Mammary epithelial cell (primary cell): ENCODE measurements at regions not wholly inside any gene's neighbourhood (a gene's known extent, or its start where the extent isn't known, plus 50 kb on each side); places are given as distances from the start of the nearest gene placed in this dataset.

Experiments
- EZH2 ChIP-seq: IDR thresholded peaks from 2 replicates; pipeline ENCODE4 v1.6.1; 2012; ENCODE audit warnings: low read length, inconsistent platforms, borderline replicate concordance
- TF ChIP-seq, protein P1 (sequence below), 2 donors: IDR thresholded peaks in 1 of 2; conservative IDR thresholded peaks in 1 of 2; 2 replicates each; pipeline ENCODE4 v1.5.1; 2011 to 2012; ENCODE audit warnings: inconsistent platforms in 2 of 2, low read length in 2 of 2, mild to moderate bottlenecking in 2 of 2, control low read depth in 1 of 2, low read depth in 1 of 2; ENCODE audit not compliant: insufficient read depth in 1 of 2; ENCODE audit errors: extremely low read depth in 1 of 2

DNA sequence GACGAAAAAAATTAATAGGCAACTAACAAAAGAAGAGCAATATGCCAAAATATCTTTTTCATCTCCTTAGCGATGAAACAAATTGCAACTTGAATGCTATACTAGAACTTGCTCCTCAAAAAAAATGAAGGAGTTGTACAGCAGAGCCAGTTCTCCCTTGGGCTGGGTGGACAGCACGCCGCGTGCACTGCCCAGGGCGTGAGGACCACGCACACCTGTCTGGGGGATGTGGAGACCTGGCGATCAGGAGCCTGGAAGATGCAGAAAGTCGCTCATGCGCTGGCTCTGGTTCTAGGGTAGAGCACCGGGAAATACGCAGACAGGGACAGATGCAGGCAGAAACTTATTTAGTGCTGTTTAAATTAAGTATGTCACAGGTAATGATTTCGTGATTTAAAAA, 342.0 kb upstream of the IRX4 start:
- TF ChIP-seq, protein P1, sequence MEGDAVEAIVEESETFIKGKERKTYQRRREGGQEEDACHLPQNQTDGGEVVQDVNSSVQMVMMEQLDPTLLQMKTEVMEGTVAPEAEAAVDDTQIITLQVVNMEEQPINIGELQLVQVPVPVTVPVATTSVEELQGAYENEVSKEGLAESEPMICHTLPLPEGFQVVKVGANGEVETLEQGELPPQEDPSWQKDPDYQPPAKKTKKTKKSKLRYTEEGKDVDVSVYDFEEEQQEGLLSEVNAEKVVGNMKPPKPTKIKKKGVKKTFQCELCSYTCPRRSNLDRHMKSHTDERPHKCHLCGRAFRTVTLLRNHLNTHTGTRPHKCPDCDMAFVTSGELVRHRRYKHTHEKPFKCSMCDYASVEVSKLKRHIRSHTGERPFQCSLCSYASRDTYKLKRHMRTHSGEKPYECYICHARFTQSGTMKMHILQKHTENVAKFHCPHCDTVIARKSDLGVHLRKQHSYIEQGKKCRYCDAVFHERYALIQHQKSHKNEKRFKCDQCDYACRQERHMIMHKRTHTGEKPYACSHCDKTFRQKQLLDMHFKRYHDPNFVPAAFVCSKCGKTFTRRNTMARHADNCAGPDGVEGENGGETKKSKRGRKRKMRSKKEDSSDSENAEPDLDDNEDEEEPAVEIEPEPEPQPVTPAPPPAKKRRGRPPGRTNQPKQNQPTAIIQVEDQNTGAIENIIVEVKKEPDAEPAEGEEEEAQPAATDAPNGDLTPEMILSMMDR (conservative IDR thresholded peaks at IDR 0.05 in 1 of 2, IDR thresholded peaks at IDR 0.05 in 1 of 2; ENCODE audit: extremely low read depth in 1 of 2, insufficient read depth in 1 of 2, low read depth in 1 of 2, low read length in 2 of 2), result no peak
- no peak for TF ChIP-seq EZH2
